Keratinocyte (primary cell): ENCODE measurements at regions not wholly inside any gene's neighbourhood (a gene's known extent, or its start where the extent isn't known, plus 50 kb on each side); places are given as distances from the start of the nearest gene placed in this dataset.

Experiments used
- DNase-seq: peaks from one replicate; pipeline ENCODE4 v3.0.0-alpha.2; 2011; ENCODE audit warnings: low read depth, missing footprints, low spot score
- FAIRE-seq: peaks from 2 replicates; lab custom pipeline; 2011; peaks lifted over from hg19 to GRCh38; lab: Jason Lieb, UNC
- H2AFZ ChIP-seq: 2 replicates; pipeline ENCODE4 v1.6.0; 2012; ENCODE audit warnings: low read length, control low read depth, inconsistent platforms; ENCODE audit not compliant: control insufficient read depth
- H3K27ac ChIP-seq: 2 replicates; pipeline ENCODE4 v1.5.1; 2011; ENCODE audit warnings: low read length; ENCODE audit not compliant: control insufficient read depth, insufficient read depth
- H3K27me3 ChIP-seq: 3 replicates; pipeline ENCODE4 v1.6.0; 2011; ENCODE audit warnings: low read length; ENCODE audit not compliant: control insufficient read depth, insufficient read depth; ENCODE audit errors: extremely low read depth
- H3K36me3 ChIP-seq, 2 experiments: 2 replicates in 1 of 2; 3 replicates in 1 of 2; pipeline ENCODE4 v1.5.1; 2011; ENCODE audit warnings: low read length in 2 of 2, mild to moderate bottlenecking in 1 of 2; ENCODE audit not compliant: control insufficient read depth in 2 of 2, insufficient read depth in 2 of 2; ENCODE audit errors: extremely low read depth in 1 of 2
- H3K4me1 ChIP-seq: 3 replicates; pipeline ENCODE4 v1.5.1; 2011; ENCODE audit warnings: low read length; ENCODE audit not compliant: control insufficient read depth, insufficient read depth; ENCODE audit errors: extremely low read depth
- H3K4me2 ChIP-seq: 3 replicates; pipeline ENCODE4 v1.6.0; 2011; ENCODE audit warnings: low read depth, low read length; ENCODE audit not compliant: control insufficient read depth, insufficient read depth; ENCODE audit errors: extremely low read depth
- H3K4me3 ChIP-seq, 3 experiments: fragments of 200-600 bp in 1 of 3; sonication (generic) in 1 of 3; 2 replicates in 2 of 3; 3 replicates in 1 of 3; pipeline ENCODE4 v1.5.1; 2011 to 2016; ENCODE audit warnings: low read length in 3 of 3, mild to moderate bottlenecking in 3 of 3, control low read depth in 2 of 3, inconsistent platforms in 1 of 3, low read depth in 1 of 3, mixed read lengths in 1 of 3, mixed run types in 1 of 3, moderate library complexity in 1 of 3; ENCODE audit not compliant: control insufficient read depth in 2 of 3, insufficient read depth in 2 of 3; ENCODE audit errors: extremely low read depth in 1 of 3
- H3K79me2 ChIP-seq: 2 replicates; pipeline ENCODE4 v1.6.0; 2012; ENCODE audit warnings: low read length; ENCODE audit not compliant: control insufficient read depth, insufficient read depth
- H3K9ac ChIP-seq: 3 replicates; pipeline ENCODE4 v1.6.0; 2011; ENCODE audit warnings: low read length; ENCODE audit not compliant: control insufficient read depth, insufficient read depth; ENCODE audit errors: extremely low read depth
- H3K9me1 ChIP-seq: 3 replicates; pipeline ENCODE4 v1.6.0; 2011; ENCODE audit warnings: low read length; ENCODE audit not compliant: control insufficient read depth, insufficient read depth; ENCODE audit errors: extremely low read depth
- H3K9me3 ChIP-seq: 2 replicates; pipeline ENCODE4 v1.5.1; 2012; ENCODE audit warnings: low read depth, low read length; ENCODE audit not compliant: control insufficient read depth
- H4K20me1 ChIP-seq: 3 replicates; pipeline ENCODE4 v1.6.0; 2011; ENCODE audit warnings: low read length; ENCODE audit not compliant: control insufficient read depth, insufficient read depth; ENCODE audit errors: extremely low read depth
- CTCF ChIP-seq, 3 experiments: IDR thresholded peaks in 1 of 3; conservative IDR thresholded peaks in 1 of 3; optimal IDR thresholded peaks in 1 of 3; 2 replicates in 2 of 3; 3 replicates in 1 of 3; pipeline versions ENCODE3 to v1.5.1; 2011; ENCODE audit warnings: low read length in 3 of 3, mild to moderate bottlenecking in 3 of 3, moderate library complexity in 2 of 3, control low read depth in 1 of 3, inconsistent platforms in 1 of 3; ENCODE audit not compliant: insufficient read depth in 2 of 3; ENCODE audit errors: extremely low read depth in 1 of 3
- EZH2 ChIP-seq: IDR thresholded peaks from one replicate; pipeline ENCODE4 v1.6.1; 2012; ENCODE audit warnings: inconsistent platforms, mild to moderate bottlenecking, low read length, moderate library complexity
- dilution Hi-C: fragments of 300-500 bp; cut with MboI; formaldehyde crosslinking; loops from one replicate; pipeline ENCODE4 v1.7.0; 2020; ENCODE audit warnings: low sequenced_read_pairs; ENCODE audit not compliant: extremely low pct_ligation_motif_present

- H3K36me3 ChIP-seq, result no peaks in the 10 kb centered on the region
- H3K4me3 ChIP-seq, result no peak overlapping the region
- H3K9ac ChIP-seq, result no peak overlapping the region
- H3K9me3 ChIP-seq, result no peaks in the 10 kb centered on the region
- H3K79me2 ChIP-seq, result no peaks in the 10 kb centered on the region
- H3K4me2 ChIP-seq, result no peak overlapping the region
- H3K9me1 ChIP-seq, result no peaks in the 10 kb centered on the region
- no peak for FAIRE-seq
- TF ChIP-seq CTCF (optimal IDR thresholded peaks at IDR 0.05 in 1 of 3, IDR thresholded peaks at IDR 0.05 in 1 of 3, conservative IDR thresholded peaks at IDR 0.05 in 1 of 3; ENCODE audit: extremely low read depth in 1 of 3, insufficient read depth in 2 of 3, low read length in 3 of 3) (no peak), EZH2 (no peak)
- no peak overlapping the region for H3K27ac ChIP-seq
- no peak overlapping the region for H2AFZ ChIP-seq
- DNase-seq, result no peak
- no peaks in the 10 kb centered on the region for H3K27me3 ChIP-seq
- no peaks in the 10 kb centered on the region for H4K20me1 ChIP-seq
- no peaks in the 10 kb centered on the region for H3K4me1 ChIP-seq
- dilution Hi-C loops, result no loop called here
Measured at GRCh38 chr1:185433667-185434066, 116.6 kb upstream of the IVNS1ABP start.

GRCh38 chr1:185432948-185433347 lies 115.9 kb upstream of the IVNS1ABP start:
- no peaks in the 10 kb centered on the region for H3K9me3 ChIP-seq
- H2AFZ ChIP-seq, result no peak overlapping the region
- H4K20me1 ChIP-seq, result no peaks in the 10 kb centered on the region
- H3K4me1 ChIP-seq, result no peaks in the 10 kb centered on the region
- no peak overlapping the region for H3K27ac ChIP-seq
- no peak overlapping the region for H3K4me3 ChIP-seq
- no peak for FAIRE-seq
- no peak overlapping the region for H3K4me2 ChIP-seq
- no peaks in the 10 kb centered on the region for H3K36me3 ChIP-seq
- no peaks in the 10 kb centered on the region for H3K9me1 ChIP-seq
- DNase-seq, result no peak
- TF ChIP-seq EZH2 (no peak), CTCF (optimal IDR thresholded peaks at IDR 0.05 in 1 of 3, IDR thresholded peaks at IDR 0.05 in 1 of 3, conservative IDR thresholded peaks at IDR 0.05 in 1 of 3; ENCODE audit: extremely low read depth in 1 of 3, insufficient read depth in 2 of 3, low read length in 3 of 3) (no peak)
- no peak overlapping the region for H3K9ac ChIP-seq
- dilution Hi-C loops, result no loop called here
- no peaks in the 10 kb centered on the region for H3K79me2 ChIP-seq
- no peaks in the 10 kb centered on the region for H3K27me3 ChIP-seq
